ENCODE measurements at regions not wholly inside any gene's neighbourhood (a gene's known extent, or its start where the extent isn't known, plus 50 kb on each side); places are given as distances from the start of the nearest gene placed in this dataset.
"Not testable (repeated sequence)": the region's sequence is repeated elsewhere in the genome, so short reads cannot be mapped to it uniquely, and the experiment has no call there.

DNA sequence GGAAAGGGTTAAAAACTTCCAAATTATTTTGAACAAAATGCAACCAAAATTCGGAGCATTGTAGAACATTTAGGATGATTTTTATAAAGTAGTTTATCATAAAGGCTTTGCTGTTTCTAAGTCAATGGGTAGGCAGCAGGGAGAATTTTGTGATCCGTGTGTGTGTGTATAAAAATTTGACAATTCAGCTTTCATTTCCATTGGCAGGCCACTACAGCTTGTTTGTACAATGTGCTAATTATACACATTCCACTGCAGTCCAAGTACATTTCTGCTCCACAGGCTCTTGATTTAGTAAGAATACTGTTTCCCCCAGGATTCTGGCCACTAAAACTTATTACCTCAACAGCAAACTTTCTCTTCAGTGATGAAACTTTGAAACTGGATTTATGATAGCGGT lies 71.8 kb upstream of the LTBP1 start:
- Histone ChIP-seq H3K9me3 (replicated peaks) (no peaks in the 10 kb centered on the region), H3K27me3 (ENCODE audit: low read depth) (no peaks in the 10 kb centered on the region), H3K36me3 (no peaks in the 10 kb centered on the region), H3K4me3 (no peak overlapping the region), H3K27ac (replicated peaks) (no peak overlapping the region), H3K4me1 (peaks cover 28% of the 10 kb centered on the region)
- TF ChIP-seq, protein P1, sequence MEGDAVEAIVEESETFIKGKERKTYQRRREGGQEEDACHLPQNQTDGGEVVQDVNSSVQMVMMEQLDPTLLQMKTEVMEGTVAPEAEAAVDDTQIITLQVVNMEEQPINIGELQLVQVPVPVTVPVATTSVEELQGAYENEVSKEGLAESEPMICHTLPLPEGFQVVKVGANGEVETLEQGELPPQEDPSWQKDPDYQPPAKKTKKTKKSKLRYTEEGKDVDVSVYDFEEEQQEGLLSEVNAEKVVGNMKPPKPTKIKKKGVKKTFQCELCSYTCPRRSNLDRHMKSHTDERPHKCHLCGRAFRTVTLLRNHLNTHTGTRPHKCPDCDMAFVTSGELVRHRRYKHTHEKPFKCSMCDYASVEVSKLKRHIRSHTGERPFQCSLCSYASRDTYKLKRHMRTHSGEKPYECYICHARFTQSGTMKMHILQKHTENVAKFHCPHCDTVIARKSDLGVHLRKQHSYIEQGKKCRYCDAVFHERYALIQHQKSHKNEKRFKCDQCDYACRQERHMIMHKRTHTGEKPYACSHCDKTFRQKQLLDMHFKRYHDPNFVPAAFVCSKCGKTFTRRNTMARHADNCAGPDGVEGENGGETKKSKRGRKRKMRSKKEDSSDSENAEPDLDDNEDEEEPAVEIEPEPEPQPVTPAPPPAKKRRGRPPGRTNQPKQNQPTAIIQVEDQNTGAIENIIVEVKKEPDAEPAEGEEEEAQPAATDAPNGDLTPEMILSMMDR (IDR thresholded peaks at IDR 0.05; ENCODE audit: borderline replicate concordance): no peak
- intact Hi-C loops (cut with micrococcal nuclease): no loop called here
- no peak for DNase-seq

DNA sequence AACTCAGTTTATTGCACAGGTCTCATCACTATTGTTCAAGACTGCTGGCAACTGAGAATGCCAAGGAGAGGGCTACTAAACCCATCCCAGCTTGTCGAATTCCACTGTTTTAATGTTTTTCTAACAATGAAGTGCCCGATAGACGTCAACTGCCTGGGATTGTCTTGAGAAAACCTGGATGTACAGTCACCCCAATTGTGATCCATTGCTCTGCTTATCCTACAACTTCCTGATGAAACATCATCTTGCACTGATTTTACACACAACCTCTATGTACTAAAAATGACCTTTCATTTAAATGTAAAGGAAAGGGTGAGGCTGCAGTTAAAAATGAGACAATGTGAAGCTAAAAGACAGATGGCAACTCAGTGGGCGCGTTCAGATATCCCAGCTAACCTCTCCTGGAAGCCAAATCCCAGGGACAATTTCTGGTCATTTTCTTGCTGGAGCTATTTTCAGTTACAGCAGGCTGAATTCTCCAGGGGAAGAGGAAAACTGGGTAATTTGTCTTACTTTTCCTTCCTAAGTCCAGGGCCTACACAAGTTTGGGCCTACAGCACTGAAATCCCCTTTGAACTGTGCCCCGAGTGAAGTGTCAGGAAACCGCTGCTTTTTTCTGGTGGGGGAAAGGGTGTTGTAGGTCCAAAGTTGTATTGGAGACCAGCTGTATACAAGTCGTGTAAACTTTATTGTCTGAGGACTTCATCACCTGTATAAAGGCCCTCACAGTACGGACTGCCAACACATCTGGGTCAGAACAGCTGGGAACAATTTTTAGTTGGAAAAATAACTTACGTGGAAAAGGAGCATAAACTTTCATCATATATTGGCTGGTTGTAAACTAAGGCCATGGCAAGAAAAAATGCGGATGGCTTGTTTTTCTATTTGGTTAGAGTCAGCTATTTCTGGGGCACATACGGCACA lies 68.9 kb upstream of the LTBP1 start:
- Histone ChIP-seq H3K4me1 (peaks cover 28% of the 10 kb centered on the region), H3K27ac (replicated peaks) (peak overlapping the region; percentile 64), H3K27me3 (ENCODE audit: low read depth) (no peaks in the 10 kb centered on the region), H3K9me3 (replicated peaks) (no peaks in the 10 kb centered on the region), H3K36me3 (no peaks in the 10 kb centered on the region), H3K4me3 (no peak overlapping the region)
- intact Hi-C loops (cut with micrococcal nuclease): no loop called here
- TF ChIP-seq, protein P1 (IDR thresholded peaks at IDR 0.05; ENCODE audit: borderline replicate concordance): no peak
- DNase-seq: no peak

DNA sequence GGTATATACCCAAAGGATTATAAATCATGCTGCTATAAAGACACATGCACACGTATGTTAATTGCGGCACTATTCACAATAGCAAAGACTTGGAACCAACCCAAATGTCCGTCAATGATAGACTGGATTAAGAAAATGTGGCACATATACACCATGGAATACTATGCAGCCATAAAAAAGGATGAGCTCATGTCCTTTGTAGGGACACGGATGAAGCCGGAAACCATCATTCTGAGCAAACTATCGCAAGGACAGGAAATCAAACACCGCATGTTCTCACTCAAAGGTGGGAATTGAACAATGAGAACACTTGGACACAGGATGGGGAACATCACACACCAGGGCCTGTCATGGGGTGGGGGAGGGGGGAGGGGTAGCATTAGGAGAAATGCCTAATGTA lies 66.8 kb upstream of the LTBP1 start:
- peaks cover 25% of the 10 kb centered on the region for H3K4me1 ChIP-seq
- intact Hi-C loops (cut with micrococcal nuclease); H3K9me3 ChIP-seq (replicated peaks); H3K27me3 ChIP-seq (ENCODE audit: low read depth); DNase-seq; H3K36me3 ChIP-seq; H3K4me3 ChIP-seq; H3K27ac ChIP-seq (replicated peaks): not testable (repeated sequence)

DNA sequence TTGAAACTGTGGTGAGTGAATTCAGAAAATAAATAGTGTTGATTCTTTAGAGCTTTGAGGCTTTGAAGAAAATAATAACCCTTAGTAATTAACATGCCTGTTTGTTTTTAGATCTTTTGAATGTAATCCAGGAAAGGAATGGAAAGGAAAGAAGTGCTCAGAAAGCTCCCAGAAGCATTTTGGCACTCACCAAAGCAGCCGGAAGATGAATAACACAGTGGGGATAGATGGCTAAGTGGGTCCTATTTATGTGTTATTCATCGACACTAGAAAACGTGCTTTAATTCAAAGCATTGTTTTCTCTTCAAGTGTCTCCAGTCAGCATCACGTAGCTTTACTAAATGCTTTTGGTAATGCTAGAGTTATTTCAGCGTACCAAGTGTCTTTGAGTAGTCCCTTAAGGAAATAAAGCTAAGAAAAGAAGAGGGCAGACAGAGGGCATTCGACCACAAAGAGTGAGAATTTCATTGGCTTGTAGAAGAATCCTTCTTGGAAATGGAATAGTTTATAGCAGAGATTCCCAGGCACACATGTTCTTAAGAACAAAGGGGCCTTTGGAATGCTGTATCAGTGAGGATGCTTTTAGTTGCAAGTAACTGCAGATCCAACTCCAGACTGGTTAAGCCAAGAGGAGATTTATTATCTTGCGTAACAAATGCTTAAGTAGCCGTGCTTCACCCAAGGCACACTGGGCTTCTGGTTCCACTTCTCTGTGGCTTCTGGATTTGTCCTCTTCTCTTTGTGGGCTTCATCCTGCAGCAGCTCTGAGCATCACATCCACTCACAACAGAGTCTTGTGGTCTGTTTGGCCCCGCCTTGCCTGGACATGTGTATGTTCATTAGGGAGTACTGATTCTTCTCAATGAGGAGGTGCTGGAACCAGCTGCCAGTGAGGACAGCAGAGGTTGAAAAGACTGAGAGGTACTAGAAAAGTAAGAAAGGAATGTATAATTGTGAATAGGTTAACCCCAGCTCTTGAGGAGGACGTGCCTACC lies 63.6 kb upstream of the LTBP1 start:
- H3K4me1 ChIP-seq: peaks cover 8% of the 10 kb centered on the region
- H3K27ac ChIP-seq (replicated peaks): no peak overlapping the region
- H3K4me3 ChIP-seq: no peak overlapping the region
- H3K36me3 ChIP-seq: no peaks in the 10 kb centered on the region
- H3K27me3 ChIP-seq (ENCODE audit: low read depth): no peaks in the 10 kb centered on the region
- intact Hi-C loops (cut with micrococcal nuclease): no loop called here
- peaks cover 13% of the 10 kb centered on the region for H3K9me3 ChIP-seq (replicated peaks)
- TF ChIP-seq, protein P1 (IDR thresholded peaks at IDR 0.05; ENCODE audit: borderline replicate concordance): no peak
- no peak for DNase-seq

DNA sequence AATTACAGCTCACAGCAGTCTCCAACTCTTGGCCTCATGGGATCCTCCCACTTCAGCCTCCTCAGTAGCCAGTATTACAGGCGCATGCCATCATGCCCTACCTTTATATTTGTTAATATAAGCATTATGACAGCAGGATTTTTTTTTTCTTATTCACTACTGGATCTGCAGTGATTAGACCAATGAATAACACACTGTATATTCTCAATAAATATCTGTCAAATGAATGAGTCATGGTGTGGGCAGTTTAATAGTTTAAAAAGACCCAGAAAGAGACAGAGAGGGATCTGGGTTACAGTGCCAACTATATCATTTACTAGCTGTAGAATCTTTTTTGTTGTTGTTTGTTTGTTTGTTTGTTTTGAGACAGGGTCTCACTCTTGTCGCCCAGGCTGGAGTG lies 62.4 kb upstream of the LTBP1 start:
- intact Hi-C loops (cut with micrococcal nuclease): no loop called here
- DNase-seq: no peak
- no peak overlapping the region for H3K4me3 ChIP-seq
- no peaks in the 10 kb centered on the region for H3K4me1 ChIP-seq
- H3K27me3 ChIP-seq (ENCODE audit: low read depth): no peaks in the 10 kb centered on the region
- TF ChIP-seq, protein P1 (IDR thresholded peaks at IDR 0.05; ENCODE audit: borderline replicate concordance): no peak
- H3K27ac ChIP-seq (replicated peaks): no peak overlapping the region
- no peaks in the 10 kb centered on the region for H3K36me3 ChIP-seq
- peaks cover 23% of the 10 kb centered on the region for H3K9me3 ChIP-seq (replicated peaks)

DNA sequence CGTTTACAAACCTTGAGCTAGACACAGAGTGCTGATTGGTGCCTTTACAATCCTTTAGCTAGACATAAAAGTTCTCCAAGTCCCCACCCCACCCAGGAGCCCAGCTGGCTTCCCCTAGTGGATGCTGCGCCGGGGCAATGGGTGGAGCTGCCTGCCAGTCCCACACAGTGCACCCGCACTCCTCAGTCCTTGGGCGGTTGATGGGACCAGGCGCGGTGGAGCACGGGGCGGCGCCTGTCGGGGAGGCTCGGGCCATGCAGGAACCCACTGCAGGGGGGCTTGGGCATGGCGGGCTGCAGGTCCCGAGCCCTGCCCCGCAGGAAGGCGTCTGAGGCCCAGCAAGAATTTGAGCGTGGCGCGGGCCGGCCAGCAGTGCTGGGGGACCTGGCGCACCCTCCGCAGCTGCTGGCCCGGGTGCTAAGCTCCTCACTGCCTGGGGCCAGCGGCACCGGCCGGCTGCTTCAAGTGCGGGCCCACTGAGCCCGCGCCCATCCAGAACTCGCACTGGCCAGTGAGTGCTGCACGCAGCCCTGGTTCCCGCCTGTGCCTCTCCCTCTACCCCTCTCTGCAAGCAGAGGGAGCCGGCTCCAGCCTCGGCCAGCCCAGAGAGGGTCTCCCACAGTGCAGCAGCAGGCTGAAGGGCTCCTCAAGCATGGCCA lies 60.2 kb upstream of the LTBP1 start:
- DNase-seq; H3K4me1 ChIP-seq; H3K27me3 ChIP-seq (ENCODE audit: low read depth); H3K27ac ChIP-seq (replicated peaks); H3K36me3 ChIP-seq; intact Hi-C loops (cut with micrococcal nuclease); H3K4me3 ChIP-seq: not testable (repeated sequence)
- H3K9me3 ChIP-seq (replicated peaks): peaks cover 31% of the 10 kb centered on the region

All from left ventricle myocardium inferior (tissue), 1 donor.